NCI-H1694 treated with DMSO at 0.1 percent for 48 hours (cell line): ENCODE measurements at regions not wholly inside any gene's neighbourhood (a gene's known extent, or its start where the extent isn't known, plus 50 kb on each side); places are given as distances from the start of the nearest gene placed in this dataset.

Source experiments
- DNase-seq: peaks from one replicate; lab custom pipeline; 2025; lab: John Stamatoyannopoulos, UW

GRCh38 chr5:174288439-174288838 lies 242.9 kb downstream of the NSG2 start:
- no peak for DNase-seq

- no peak for DNase-seq
Measured at GRCh38 chr5:174291162-174291561, 245.7 kb downstream of the NSG2 start.

- DNase-seq: no peak
Measured at GRCh38 chr5:174292348-174292747, 246.8 kb downstream of the NSG2 start.

- no peak for DNase-seq
Measured at GRCh38 chr5:174293006-174293405, 247.5 kb downstream of the NSG2 start.

- no peak for DNase-seq
Measured at GRCh38 chr5:174293481-174293880, 248.0 kb downstream of the NSG2 start.

GRCh38 chr5:174294891-174295620 lies 249.6 kb downstream of the NSG2 start:
- no peak for DNase-seq

GRCh38 chr5:174295702-174296436 lies 250.4 kb downstream of the NSG2 start:
- no peak for DNase-seq

- DNase-seq: no peak
Measured at GRCh38 chr5:174300118-174300940, 254.8 kb downstream of the NSG2 start.

GRCh38 chr5:174300941-174301761 lies 255.6 kb downstream of the NSG2 start:
- no peak for DNase-seq

- no peak for DNase-seq
Measured at GRCh38 chr5:174301848-174302625, 256.5 kb downstream of the NSG2 start.

GRCh38 chr5:174303035-174303434 lies 257.5 kb downstream of the NSG2 start:
- no peak for DNase-seq

- DNase-seq: no peak
Measured at GRCh38 chr5:174303437-174304045, 258.0 kb downstream of the NSG2 start.

GRCh38 chr5:174305241-174305681 lies 259.8 kb downstream of the NSG2 start:
- DNase-seq: no peak

- DNase-seq: no peak
Measured at GRCh38 chr5:174306345-174307030, 261.0 kb downstream of the NSG2 start.

GRCh38 chr5:174307031-174307408 lies 261.5 kb downstream of the NSG2 start:
- DNase-seq: no peak

- DNase-seq: no peak
Measured at GRCh38 chr5:174307656-174308271, 262.3 kb downstream of the NSG2 start.

GRCh38 chr5:174309131-174309795 lies 263.8 kb downstream of the NSG2 start:
- DNase-seq: no peak

GRCh38 chr5:174310243-174310642 lies 264.7 kb downstream of the NSG2 start:
- DNase-seq: no peak

GRCh38 chr5:174310706-174311105 lies 265.2 kb downstream of the NSG2 start:
- DNase-seq: no peak
